ENCODE measurements at regions not wholly inside any gene's neighbourhood (a gene's known extent, or its start where the extent isn't known, plus 50 kb on each side); places are given as distances from the start of the nearest gene placed in this dataset.
A peak's percentile ranks its signal among the peaks of the same experiment; 100 is the strongest.
"Not testable (repeated sequence)": the region's sequence is repeated elsewhere in the genome, so short reads cannot be mapped to it uniquely, and the experiment has no call there.

DNA sequence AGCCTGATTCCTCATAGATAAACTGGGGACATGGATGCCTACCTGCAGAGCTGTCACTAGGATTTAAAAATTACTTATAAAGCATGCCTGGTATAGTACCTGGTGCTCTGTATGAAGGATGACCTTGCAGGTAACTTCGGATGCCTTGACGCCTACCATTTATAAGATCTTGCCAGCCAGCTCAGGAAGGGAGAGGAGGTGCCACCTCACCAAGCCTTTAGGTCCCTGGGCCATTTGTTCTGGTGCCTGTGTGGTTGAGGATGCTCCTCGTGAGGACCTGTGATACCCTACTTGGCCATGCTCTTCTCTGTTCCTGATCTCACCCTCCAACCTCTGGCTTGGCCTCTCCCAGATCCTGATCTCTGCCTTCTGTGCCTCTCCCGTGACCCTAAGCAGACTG, 85.2 kb downstream of the FDX1 start:
- intact Hi-C loops (cut with DNase I; ENCODE audit: low total_unique reads), result no loop called here
- DNase-seq (ENCODE audit: low spot score in 2 of 2), result peak in 1 of 2 donors; percentile 31
- no peak overlapping the region for H3K4me3 ChIP-seq (ENCODE audit: low read depth, poor library complexity, severe bottlenecking)
- WGBS, 2 donors, result 86 to 89% methylated on average over 4 of the region's 4 CpGs
- TF ChIP-seq POLR2A (IDR thresholded peaks at IDR 0.05), result no peak
- TF ChIP-seq, protein P1, sequence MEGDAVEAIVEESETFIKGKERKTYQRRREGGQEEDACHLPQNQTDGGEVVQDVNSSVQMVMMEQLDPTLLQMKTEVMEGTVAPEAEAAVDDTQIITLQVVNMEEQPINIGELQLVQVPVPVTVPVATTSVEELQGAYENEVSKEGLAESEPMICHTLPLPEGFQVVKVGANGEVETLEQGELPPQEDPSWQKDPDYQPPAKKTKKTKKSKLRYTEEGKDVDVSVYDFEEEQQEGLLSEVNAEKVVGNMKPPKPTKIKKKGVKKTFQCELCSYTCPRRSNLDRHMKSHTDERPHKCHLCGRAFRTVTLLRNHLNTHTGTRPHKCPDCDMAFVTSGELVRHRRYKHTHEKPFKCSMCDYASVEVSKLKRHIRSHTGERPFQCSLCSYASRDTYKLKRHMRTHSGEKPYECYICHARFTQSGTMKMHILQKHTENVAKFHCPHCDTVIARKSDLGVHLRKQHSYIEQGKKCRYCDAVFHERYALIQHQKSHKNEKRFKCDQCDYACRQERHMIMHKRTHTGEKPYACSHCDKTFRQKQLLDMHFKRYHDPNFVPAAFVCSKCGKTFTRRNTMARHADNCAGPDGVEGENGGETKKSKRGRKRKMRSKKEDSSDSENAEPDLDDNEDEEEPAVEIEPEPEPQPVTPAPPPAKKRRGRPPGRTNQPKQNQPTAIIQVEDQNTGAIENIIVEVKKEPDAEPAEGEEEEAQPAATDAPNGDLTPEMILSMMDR (IDR thresholded peaks at IDR 0.05), result no peak

DNA sequence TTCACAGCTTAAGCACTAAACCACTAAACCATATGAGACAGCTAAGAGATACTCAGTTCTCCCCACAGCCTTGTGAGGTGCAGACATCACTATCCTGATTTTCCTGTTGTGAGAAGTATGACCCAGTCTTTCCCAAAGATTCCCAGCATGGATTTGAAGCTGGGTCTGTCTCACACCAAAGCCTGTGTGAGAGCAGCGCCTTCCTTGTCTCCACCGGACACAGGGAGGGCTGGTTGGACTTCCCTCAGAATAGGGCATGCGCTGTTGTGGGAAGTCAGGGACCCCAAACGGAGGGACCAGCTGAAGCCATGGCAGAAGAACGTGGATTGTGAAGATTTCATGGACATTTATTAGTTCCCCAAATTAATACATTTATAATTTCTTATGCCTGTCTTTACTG, 87.6 kb downstream of the FDX1 start:
- DNase-seq (ENCODE audit: low spot score in 2 of 2); H3K4me3 ChIP-seq (ENCODE audit: low read depth, poor library complexity, severe bottlenecking); intact Hi-C loops (cut with DNase I; ENCODE audit: low total_unique reads): not testable (repeated sequence)
- 94 to 96% methylated on average over 5 of the region's 5 CpGs for WGBS, 2 donors

DNA sequence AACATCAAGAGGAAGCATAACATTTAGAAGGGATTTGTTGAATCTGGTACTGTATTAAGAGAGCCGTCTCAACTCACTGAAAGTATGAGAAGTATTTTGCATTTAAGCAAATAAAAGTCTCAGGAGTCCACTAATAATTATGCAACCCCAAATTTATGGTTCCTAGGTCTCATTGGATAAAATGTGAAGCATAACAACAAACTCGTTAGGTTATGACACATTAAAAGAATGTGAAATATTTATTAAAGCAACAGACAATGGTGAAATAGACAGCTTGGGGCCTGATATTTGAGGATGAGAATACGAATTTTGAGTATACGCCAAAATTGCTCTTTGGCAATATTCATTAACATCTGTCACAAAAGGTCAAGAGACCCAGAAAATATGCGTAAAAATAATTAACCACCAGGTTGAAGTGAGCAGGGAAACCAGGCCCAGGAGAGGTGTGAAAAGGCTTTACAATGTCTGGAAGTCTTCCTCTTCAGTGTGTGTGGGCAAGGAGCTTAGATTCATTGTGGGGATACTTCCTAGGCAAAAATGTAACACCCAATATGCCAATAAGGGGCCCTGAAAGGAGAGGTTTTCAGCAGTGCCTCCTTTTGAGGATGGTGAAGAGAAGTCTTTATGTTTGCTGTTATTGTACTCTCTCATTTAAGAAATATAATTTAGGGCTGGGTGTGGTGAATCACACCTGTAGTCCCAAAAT, 89.2 kb downstream of the FDX1 start:
- intact Hi-C loops (cut with DNase I; ENCODE audit: low total_unique reads), result no loop called here
- 52 to 53% methylated on average over 5 of the region's 5 CpGs for WGBS, 2 donors
- DNase-seq (ENCODE audit: low spot score in 2 of 2), result no peak
- no peak for TF ChIP-seq POLR2A (IDR thresholded peaks at IDR 0.05)
- TF ChIP-seq, protein P1 (IDR thresholded peaks at IDR 0.05), result no peak
- H3K4me3 ChIP-seq (ENCODE audit: low read depth, poor library complexity, severe bottlenecking), result no peak overlapping the region

DNA sequence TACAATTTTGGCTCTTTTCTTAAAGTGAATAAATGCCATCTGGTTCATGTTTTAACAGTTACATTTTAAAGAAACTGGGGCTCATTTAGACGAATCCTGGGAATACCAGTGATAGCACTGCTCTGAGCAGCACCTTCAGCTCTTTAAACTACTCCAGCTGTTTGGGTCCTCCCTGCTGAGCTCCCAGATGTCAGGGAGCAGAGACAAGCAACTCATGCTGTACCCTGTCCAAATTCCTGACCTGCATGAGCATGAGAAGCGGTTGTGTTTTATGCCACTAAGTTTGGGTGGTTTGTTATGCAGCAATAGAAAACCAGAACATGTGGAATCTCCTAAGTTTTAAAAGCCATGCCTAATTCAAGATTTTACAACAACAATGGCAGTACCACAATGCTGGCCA, 90.0 kb downstream of the FDX1 start:
- TF ChIP-seq, protein P1 (IDR thresholded peaks at IDR 0.05), result no peak
- TF ChIP-seq POLR2A (IDR thresholded peaks at IDR 0.05), result no peak

DNA sequence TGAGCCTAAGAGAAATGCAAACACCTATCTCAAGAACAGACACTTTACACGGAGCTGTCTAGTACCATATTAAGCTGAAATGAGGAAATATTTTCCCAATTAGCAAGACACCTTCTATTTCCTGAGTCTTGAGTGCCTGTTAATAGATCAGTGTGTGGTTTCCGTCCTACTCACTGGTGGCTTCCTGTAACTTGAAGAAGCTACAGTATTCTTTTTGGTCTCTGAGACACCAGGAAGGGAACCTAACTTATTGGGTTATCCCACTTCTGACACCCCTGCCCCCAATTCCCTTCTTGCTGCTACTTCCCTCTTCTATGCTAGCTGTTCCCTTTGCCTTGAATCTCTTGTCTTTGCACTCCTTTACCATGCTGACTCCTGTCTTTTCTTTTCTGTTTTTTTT, 92.7 kb downstream of the FDX1 start:
- TF ChIP-seq POLR2A (IDR thresholded peaks at IDR 0.05), result no peak
- TF ChIP-seq, protein P1 (IDR thresholded peaks at IDR 0.05), result no peak
- WGBS, 2 donors, result 75 to 81% methylated on average over 2 of the region's 2 CpGs

More for the DNA sequence above, 90.0 kb downstream of the FDX1 start:
- no peak overlapping the region for H3K4me3 ChIP-seq (ENCODE audit: low read depth, poor library complexity, severe bottlenecking)
- no peak for DNase-seq (ENCODE audit: low spot score in 2 of 2)
- intact Hi-C loops (cut with DNase I; ENCODE audit: low total_unique reads), result no loop called here
- 64 to 69% methylated on average over 2 of the region's 2 CpGs for WGBS, 2 donors

DNA sequence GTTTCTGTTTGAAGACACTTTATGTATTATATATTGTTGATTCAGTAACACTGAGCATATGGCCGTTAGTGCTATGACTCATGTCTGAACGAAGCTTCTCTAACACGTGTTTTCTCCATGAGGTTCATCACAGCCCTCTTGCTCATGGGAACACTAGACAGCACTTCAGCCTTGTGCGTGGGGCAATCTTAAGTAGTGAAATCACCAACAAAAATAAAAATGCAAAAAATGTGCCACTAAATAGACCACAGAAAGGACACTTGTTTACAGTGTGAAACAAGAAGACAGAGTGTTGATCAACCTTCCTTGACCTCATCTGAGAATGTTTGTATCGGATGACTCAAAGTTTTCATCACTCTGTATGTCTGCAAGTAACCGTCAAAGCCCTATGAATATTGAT, 94.5 kb downstream of the FDX1 start:
- H3K4me3 ChIP-seq (ENCODE audit: low read depth, poor library complexity, severe bottlenecking), result no peak overlapping the region
- 62 to 70% methylated on average over 6 of the region's 6 CpGs for WGBS, 2 donors
- intact Hi-C loops (cut with DNase I; ENCODE audit: low total_unique reads), result no loop called here
- no peak for DNase-seq (ENCODE audit: low spot score in 2 of 2)
- TF ChIP-seq, protein P1 (IDR thresholded peaks at IDR 0.05), result no peak
- TF ChIP-seq POLR2A (IDR thresholded peaks at IDR 0.05), result no peak

More for the DNA sequence above, 92.7 kb downstream of the FDX1 start:
- H3K4me3 ChIP-seq (ENCODE audit: low read depth, poor library complexity, severe bottlenecking), result no peak overlapping the region
- DNase-seq (ENCODE audit: low spot score in 2 of 2), result no peak
- intact Hi-C loops (cut with DNase I; ENCODE audit: low total_unique reads), result no loop called here

Measured in lower leg skin (tissue), 4 donors.